Natural killer cell (primary cell): ENCODE measurements at regions not wholly inside any gene's neighbourhood (a gene's known extent, or its start where the extent isn't known, plus 50 kb on each side); places are given as distances from the start of the nearest gene placed in this dataset.
"Not testable (repeated sequence)": the region's sequence is repeated elsewhere in the genome, so short reads cannot be mapped to it uniquely, and the experiment has no call there.

Experiments used
- ATAC-seq, 3 donors: fragments of 150-1000 bp in 2 of 3; fragments of 200-7000 bp in 1 of 3; cut with Tn5 transposase; 1 replicate in 1 of 3; 2 replicates in 2 of 3; pipeline ENCODE4 v1.10.0; 2021; ENCODE audit warnings: mild to moderate bottlenecking in 2 of 3, moderate library complexity in 2 of 3
- DNase-seq, 2 donors: peaks; one replicate each; pipeline versions ENCODE4 v3.0.0 to v3.0.0-alpha.2; 2013 to 2021; ENCODE audit warnings: mixed read lengths in 1 of 2
- H3K27ac ChIP-seq: one replicate; pipeline ENCODE4 v1.5.1; 2013; ENCODE audit warnings: mild to moderate bottlenecking, low read length
- H3K27me3 ChIP-seq: one replicate; pipeline ENCODE4 v1.6.1; 2013; ENCODE audit warnings: low read length; ENCODE audit not compliant: control insufficient read depth, insufficient read depth
- H3K36me3 ChIP-seq: one replicate; pipeline ENCODE4 v1.6.1; 2013; ENCODE audit warnings: low read length; ENCODE audit not compliant: control insufficient read depth, insufficient read depth
- H3K4me1 ChIP-seq: one replicate; pipeline ENCODE4 v1.6.1; 2013; ENCODE audit warnings: low read length; ENCODE audit not compliant: control insufficient read depth, insufficient read depth
- H3K4me3 ChIP-seq: one replicate; pipeline ENCODE4 v1.5.1; 2013; ENCODE audit warnings: low read length
- H3K9me3 ChIP-seq: one replicate; pipeline ENCODE4 v1.6.1; 2013; ENCODE audit warnings: low read length; ENCODE audit not compliant: control insufficient read depth, insufficient read depth
- H3K27ac Mint-ChIP-seq, 2 donors: one replicate each; pipeline ENCODE4 v1.8.0; 2022; ENCODE audit warnings: mild to moderate bottlenecking in 2 of 2, mixed read lengths in 2 of 2, moderate library complexity in 1 of 2
- H3K27me3 Mint-ChIP-seq, 2 donors: one replicate each; pipeline ENCODE4 v1.8.0; 2022; ENCODE audit warnings: low read depth in 2 of 2, mixed read lengths in 2 of 2
- H3K36me3 Mint-ChIP-seq: one replicate; pipeline ENCODE4 v1.8.0; 2022; ENCODE audit warnings: mixed read lengths
- H3K4me1 Mint-ChIP-seq, 2 donors: one replicate each; pipeline ENCODE4 v1.8.0; 2022; ENCODE audit warnings: mixed read lengths in 2 of 2
- H3K4me3 Mint-ChIP-seq: one replicate; pipeline ENCODE4 v1.8.0; 2022; ENCODE audit warnings: mild to moderate bottlenecking, moderate library complexity, mixed read lengths
- H3K9me3 Mint-ChIP-seq, 2 donors: one replicate each; pipeline ENCODE4 v1.8.0; 2022; ENCODE audit warnings: mixed read lengths in 2 of 2
- WGBS: methylation state at CpG from one replicate; pipeline ENCODE4 v1.1.7; 2013; ENCODE audit warnings: missing lambda C conversion rate; ENCODE audit not compliant: insufficient coverage; 5-methylcytosine and 5-hydroxymethylcytosine counted together
- intact Hi-C: fragments of 100-400 bp; cut with micrococcal nuclease; formaldehyde crosslinking; loops from one replicate; pipeline ENCODE4 v1.14.2; 2022
- TF ChIP-seq, protein P1 (sequence below): fragments of 200-600 bp; IDR thresholded peaks from one replicate; pipeline ENCODE4 v1.8.0; 2022; ENCODE audit warnings: antibody characterized with exemption

DNA sequence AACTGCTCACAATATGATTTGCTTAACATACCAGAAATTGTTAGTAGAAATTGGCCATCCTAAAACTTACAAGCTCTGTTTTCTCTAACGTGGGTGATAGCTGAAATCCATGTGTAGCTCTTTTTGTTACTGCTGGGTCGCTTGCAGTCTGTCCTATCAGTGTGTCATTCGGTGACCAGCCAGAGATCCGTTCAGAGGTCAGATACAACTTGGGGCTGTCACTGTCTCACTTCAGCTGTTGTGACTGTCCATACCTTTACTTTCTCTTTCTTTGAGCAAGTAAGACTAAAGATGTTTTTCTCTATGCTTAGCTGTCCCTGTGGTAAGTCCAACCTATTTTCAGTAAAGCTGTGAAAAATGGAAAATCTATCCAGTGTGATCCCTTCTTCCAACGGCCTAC lies 282.9 kb upstream of the KCNH7 start:
- TF ChIP-seq, protein P1, sequence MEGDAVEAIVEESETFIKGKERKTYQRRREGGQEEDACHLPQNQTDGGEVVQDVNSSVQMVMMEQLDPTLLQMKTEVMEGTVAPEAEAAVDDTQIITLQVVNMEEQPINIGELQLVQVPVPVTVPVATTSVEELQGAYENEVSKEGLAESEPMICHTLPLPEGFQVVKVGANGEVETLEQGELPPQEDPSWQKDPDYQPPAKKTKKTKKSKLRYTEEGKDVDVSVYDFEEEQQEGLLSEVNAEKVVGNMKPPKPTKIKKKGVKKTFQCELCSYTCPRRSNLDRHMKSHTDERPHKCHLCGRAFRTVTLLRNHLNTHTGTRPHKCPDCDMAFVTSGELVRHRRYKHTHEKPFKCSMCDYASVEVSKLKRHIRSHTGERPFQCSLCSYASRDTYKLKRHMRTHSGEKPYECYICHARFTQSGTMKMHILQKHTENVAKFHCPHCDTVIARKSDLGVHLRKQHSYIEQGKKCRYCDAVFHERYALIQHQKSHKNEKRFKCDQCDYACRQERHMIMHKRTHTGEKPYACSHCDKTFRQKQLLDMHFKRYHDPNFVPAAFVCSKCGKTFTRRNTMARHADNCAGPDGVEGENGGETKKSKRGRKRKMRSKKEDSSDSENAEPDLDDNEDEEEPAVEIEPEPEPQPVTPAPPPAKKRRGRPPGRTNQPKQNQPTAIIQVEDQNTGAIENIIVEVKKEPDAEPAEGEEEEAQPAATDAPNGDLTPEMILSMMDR = no peak
- ATAC-seq (no peak), DNase-seq (no peak)
- Mint-ChIP-seq H3K36me3 (no peaks in the 10 kb centered on the region), H3K4me3 (no peak overlapping the region), H3K9me3 (peaks cover 7 to 10% of the 10 kb centered on the region in 2 donors), H3K27me3 (no peaks in the 10 kb centered on the region), H3K27ac (no peak overlapping the region), H3K4me1 (no peaks in the 10 kb centered on the region)
- no peak overlapping the region for H3K27ac ChIP-seq
- intact Hi-C loops = no loop called here
- no peaks in the 10 kb centered on the region for H3K4me1 ChIP-seq
- no peaks in the 10 kb centered on the region for H3K36me3 ChIP-seq
- no peak overlapping the region for H3K4me3 ChIP-seq
- WGBS = 69% methylated on average over 5 of the region's 5 CpGs
- H3K9me3 ChIP-seq = no peaks in the 10 kb centered on the region
- no peaks in the 10 kb centered on the region for H3K27me3 ChIP-seq

DNA sequence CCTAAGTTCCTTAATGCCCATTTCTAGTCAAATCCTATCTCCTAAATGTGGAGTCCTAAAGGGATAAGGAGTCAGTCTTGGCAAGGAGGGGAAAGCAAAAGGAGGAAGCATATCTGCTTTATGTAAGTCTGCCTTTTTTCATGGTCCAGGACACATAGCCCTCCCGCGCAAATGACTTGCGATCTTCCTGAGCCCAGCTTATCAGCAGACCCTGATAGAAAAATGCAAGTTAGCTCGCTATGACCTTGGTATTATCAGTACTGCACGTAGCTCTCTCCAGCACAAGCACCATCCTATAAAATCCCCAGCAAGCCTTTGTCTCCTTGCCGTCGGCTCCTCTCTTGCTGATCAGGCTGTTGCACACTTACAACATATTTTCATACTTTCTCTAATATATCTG lies 281.4 kb upstream of the KCNH7 start:
- no peaks in the 10 kb centered on the region for H3K4me1 ChIP-seq
- H3K4me3 ChIP-seq = no peak overlapping the region
- Mint-ChIP-seq H3K27me3 (no peaks in the 10 kb centered on the region), H3K4me1 (no peaks in the 10 kb centered on the region), H3K27ac (no peak overlapping the region), H3K36me3 (no peaks in the 10 kb centered on the region), H3K9me3 (peaks cover 9 to 14% of the 10 kb centered on the region in 2 donors), H3K4me3 (no peak overlapping the region)
- H3K36me3 ChIP-seq = no peaks in the 10 kb centered on the region
- ATAC-seq = no peak
- H3K27ac ChIP-seq = no peak overlapping the region
- WGBS = 89% methylated on average over 7 of the region's 7 CpGs
- intact Hi-C loops = no loop called here
- TF ChIP-seq, protein P1 = no peak
- DNase-seq = no peak
- H3K27me3 ChIP-seq = no peaks in the 10 kb centered on the region
- no peaks in the 10 kb centered on the region for H3K9me3 ChIP-seq

DNA sequence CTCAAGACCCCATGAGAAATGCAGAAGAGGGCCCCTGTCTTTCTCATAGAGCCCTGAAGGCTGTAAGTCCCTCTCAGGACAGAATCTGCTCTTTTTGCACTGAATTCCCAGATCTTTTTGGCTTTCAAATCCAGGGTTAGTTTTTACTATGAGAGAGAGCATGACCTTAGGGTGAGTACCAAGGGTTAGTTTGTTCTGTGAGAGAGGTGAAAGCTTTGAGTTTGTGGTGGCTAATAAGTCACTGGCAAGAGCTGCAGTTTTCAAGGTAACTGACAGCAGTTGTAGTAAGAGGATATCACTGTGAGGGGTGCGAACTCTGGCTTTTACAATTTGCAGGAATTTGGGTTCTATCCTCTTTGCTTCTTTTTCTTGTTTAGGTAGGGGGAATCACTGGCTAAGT lies 248.4 kb upstream of the KCNH7 start:
- Histone ChIP-seq H3K36me3 (no peaks in the 10 kb centered on the region), H3K9me3 (no peaks in the 10 kb centered on the region), H3K4me3 (no peak overlapping the region), H3K4me1 (no peaks in the 10 kb centered on the region), H3K27ac (no peak overlapping the region), H3K27me3 (no peaks in the 10 kb centered on the region)
- no peak for ATAC-seq
- Mint-ChIP-seq H3K4me3 (no peak overlapping the region), H3K9me3 (peaks cover 9 to 14% of the 10 kb centered on the region in 2 donors), H3K27me3 (no peaks in the 10 kb centered on the region), H3K36me3 (peaks cover 10% of the 10 kb centered on the region), H3K4me1 (no peaks in the 10 kb centered on the region), H3K27ac (no peak overlapping the region)
- WGBS = 86% methylated on average over 1 of the region's 1 CpG
- TF ChIP-seq, protein P1 = no peak
- no peak for DNase-seq
- intact Hi-C loops = no loop called here

DNA sequence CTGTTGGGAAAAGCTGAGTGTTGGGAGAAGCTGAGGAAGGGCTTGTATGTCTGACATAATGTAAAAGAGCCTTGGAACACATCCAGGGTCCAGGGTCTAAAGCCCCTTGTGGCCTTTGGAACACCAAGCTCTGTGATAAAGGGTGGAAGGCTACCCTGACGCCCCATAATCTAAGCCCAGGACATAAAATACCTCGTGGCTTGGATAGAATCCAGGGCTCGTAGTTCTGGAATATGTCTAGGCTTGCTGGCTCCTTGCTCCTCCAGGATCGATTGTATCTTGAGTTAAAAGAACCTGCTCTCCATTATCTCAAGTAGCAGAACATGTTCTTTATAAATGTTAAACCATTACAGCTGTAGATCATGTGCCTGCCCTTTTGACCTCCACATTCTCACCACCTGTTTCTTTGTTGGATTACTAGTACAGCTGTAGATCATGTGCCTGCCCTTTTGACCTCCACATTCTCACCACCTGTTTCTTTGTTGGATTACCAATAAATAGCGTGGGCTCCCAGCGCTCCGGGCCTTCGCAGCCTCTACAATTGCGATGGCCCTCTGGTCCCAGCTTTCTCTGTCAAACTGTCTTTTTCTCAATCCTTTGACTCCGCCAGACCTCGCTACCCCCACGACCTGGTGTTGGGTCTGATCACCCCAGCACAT lies 246.9 kb upstream of the KCNH7 start:
- H3K9me3 ChIP-seq, H3K4me3 Mint-ChIP-seq, H3K27me3 Mint-ChIP-seq, intact Hi-C loops, H3K27ac Mint-ChIP-seq, H3K27ac ChIP-seq, H3K36me3 ChIP-seq, ATAC-seq, H3K27me3 ChIP-seq, DNase-seq, H3K4me1 ChIP-seq, H3K4me1 Mint-ChIP-seq, H3K4me3 ChIP-seq: not testable (repeated sequence)
- Mint-ChIP-seq H3K36me3 (peaks cover 10% of the 10 kb centered on the region), H3K9me3 (peaks cover 9 to 14% of the 10 kb centered on the region in 2 donors)
- WGBS = 87% methylated on average over 12 of the region's 12 CpGs
